Muscle of leg (tissue), 3 donors: ENCODE measurements at regions not wholly inside any gene's neighbourhood (a gene's known extent, or its start where the extent isn't known, plus 50 kb on each side); places are given as distances from the start of the nearest gene placed in this dataset.
"Not testable (repeated sequence)": the region's sequence is repeated elsewhere in the genome, so short reads cannot be mapped to it uniquely, and the experiment has no call there.

Source experiments
- DNase-seq: peaks from one replicate; pipeline ENCODE4 v3.0.0; 2013
- H3K27ac ChIP-seq: one replicate; pipeline ENCODE4 v1.5.1; 2013; ENCODE audit warnings: mild to moderate bottlenecking, low read length, control low read depth
- H3K27me3 ChIP-seq: one replicate; pipeline ENCODE4 v1.6.1; 2013; ENCODE audit warnings: low read length; ENCODE audit not compliant: control insufficient read depth, insufficient read depth
- H3K36me3 ChIP-seq: one replicate; pipeline ENCODE4 v1.6.1; 2013; ENCODE audit warnings: low read length; ENCODE audit not compliant: control insufficient read depth, insufficient read depth
- H3K4me1 ChIP-seq: one replicate; pipeline ENCODE4 v1.6.1; 2013; ENCODE audit warnings: low read length; ENCODE audit not compliant: control insufficient read depth, insufficient read depth
- H3K4me3 ChIP-seq: one replicate; pipeline ENCODE4 v1.5.1; 2013; ENCODE audit warnings: low read length, control low read depth
- H3K9me3 ChIP-seq: replicated peaks from 2 replicates; pipeline ENCODE4 v1.6.1; 2013; ENCODE audit warnings: low read depth, low read length; ENCODE audit not compliant: control insufficient read depth
- WGBS: methylation state at CpG from one replicate; pipeline ENCODE4 v1.1.5; 2013; ENCODE audit warnings: missing lambda C conversion rate; ENCODE audit not compliant: insufficient coverage; 5-methylcytosine and 5-hydroxymethylcytosine counted together

- 56% methylated on average over 1 of the region's 17 CpGs for WGBS
Measured at GRCh38 chr14:106234525-106235254, 708.3 kb downstream of the TMEM121 start.

GRCh38 chr14:106235356-106236159, 709.2 kb downstream of the TMEM121 start:
- Histone ChIP-seq H3K4me3 (no peak overlapping the region), H3K4me1 (no peaks in the 10 kb centered on the region), H3K9me3 (peaks cover 32% of the 10 kb centered on the region), H3K36me3 (no peaks in the 10 kb centered on the region), H3K27me3 (no peaks in the 10 kb centered on the region), H3K27ac (no peak overlapping the region)
- 70% methylated on average over 3 of the region's 10 CpGs for WGBS
- DNase-seq = no peak

More at GRCh38 chr14:106234525-106235254, 708.3 kb downstream of the TMEM121 start:
- not testable (repeated sequence) for H3K27me3 ChIP-seq, DNase-seq, H3K36me3 ChIP-seq, H3K27ac ChIP-seq, H3K4me3 ChIP-seq, H3K4me1 ChIP-seq
- peaks cover 30% of the 10 kb centered on the region for H3K9me3 ChIP-seq

GRCh38 chr14:106248321-106249192, 722.2 kb downstream of the TMEM121 start:
- no peaks in the 10 kb centered on the region for H3K4me1 ChIP-seq
- no peak overlapping the region for H3K27ac ChIP-seq
- H3K36me3 ChIP-seq = no peaks in the 10 kb centered on the region
- DNase-seq = no peak
- no CpG with 5 or more reads among the region's 6 CpGs for WGBS
- peaks cover 17% of the 10 kb centered on the region for H3K9me3 ChIP-seq
- H3K4me3 ChIP-seq = no peak overlapping the region
- no peaks in the 10 kb centered on the region for H3K27me3 ChIP-seq

- not testable (repeated sequence) for H3K27ac ChIP-seq, H3K4me1 ChIP-seq, DNase-seq, H3K27me3 ChIP-seq, H3K4me3 ChIP-seq, H3K36me3 ChIP-seq
- peaks cover 17% of the 10 kb centered on the region for H3K9me3 ChIP-seq
- no CpG with 5 or more reads among the region's 5 CpGs for WGBS
Measured at GRCh38 chr14:106253995-106254394, 727.6 kb downstream of the TMEM121 start.

- H3K9me3 ChIP-seq, H3K4me1 ChIP-seq, H3K27ac ChIP-seq, H3K4me3 ChIP-seq, H3K27me3 ChIP-seq, H3K36me3 ChIP-seq, DNase-seq: not testable (repeated sequence)
- WGBS = 67% methylated on average over 3 of the region's 16 CpGs
Measured at GRCh38 chr14:106257569-106257994, 731.2 kb downstream of the TMEM121 start.

- WGBS = 41% methylated on average over 10 of the region's 17 CpGs
Measured at GRCh38 chr14:106268013-106268727, 741.8 kb downstream of the TMEM121 start.

GRCh38 chr14:106269029-106269428, 742.6 kb downstream of the TMEM121 start:
- H3K27ac ChIP-seq = no peak overlapping the region
- WGBS = no CpG with 5 or more reads among the region's 2 CpGs
- DNase-seq = no peak
- H3K4me3 ChIP-seq = no peak overlapping the region
- H3K9me3 ChIP-seq = peaks cover 23% of the 10 kb centered on the region
- no peaks in the 10 kb centered on the region for H3K4me1 ChIP-seq
- H3K27me3 ChIP-seq = no peaks in the 10 kb centered on the region
- H3K36me3 ChIP-seq = no peaks in the 10 kb centered on the region

More at GRCh38 chr14:106268013-106268727, 741.8 kb downstream of the TMEM121 start:
- Histone ChIP-seq H3K9me3 (peaks cover 26% of the 10 kb centered on the region), H3K36me3 (no peaks in the 10 kb centered on the region), H3K4me1 (no peaks in the 10 kb centered on the region), H3K27me3 (no peaks in the 10 kb centered on the region), H3K4me3 (no peak overlapping the region), H3K27ac (no peak overlapping the region)
- no peak for DNase-seq

GRCh38 chr14:106269451-106270204, 743.2 kb downstream of the TMEM121 start:
- 65% methylated on average over 9 of the region's 12 CpGs for WGBS
- H3K27me3 ChIP-seq = no peaks in the 10 kb centered on the region

GRCh38 chr14:106270476-106271121, 744.2 kb downstream of the TMEM121 start:
- not testable (repeated sequence) for H3K36me3 ChIP-seq, DNase-seq, H3K27ac ChIP-seq, H3K4me1 ChIP-seq, H3K27me3 ChIP-seq, H3K4me3 ChIP-seq
- no CpG with 5 or more reads among the region's 4 CpGs for WGBS
- peaks cover 21% of the 10 kb centered on the region for H3K9me3 ChIP-seq

More at GRCh38 chr14:106269451-106270204, 743.2 kb downstream of the TMEM121 start:
- no peak for DNase-seq
- H3K9me3 ChIP-seq = peaks cover 19% of the 10 kb centered on the region
- H3K36me3 ChIP-seq = no peaks in the 10 kb centered on the region
- no peaks in the 10 kb centered on the region for H3K4me1 ChIP-seq
- no peak overlapping the region for H3K27ac ChIP-seq
- H3K4me3 ChIP-seq = no peak overlapping the region
